ENCODE measurements at regions not wholly inside any gene's neighbourhood (a gene's known extent, or its start where the extent isn't known, plus 50 kb on each side); places are given as distances from the start of the nearest gene placed in this dataset.

- TF ChIP-seq CTCF (conservative IDR thresholded peaks at IDR 0.05), result no peak
- H3K4me3 Mint-ChIP-seq, result no peak overlapping the region
- H3K4me1 ChIP-seq (ENCODE audit: insufficient read depth, low read length), result peaks cover 5% of the 10 kb centered on the region; the same call in 1 of the 2 replicates
Observed at GRCh38 chr2:145753966-145754365, 1234.0 kb upstream of the ZEB2 start.

More at GRCh38 chr2:145753966-145754365, 1234.0 kb upstream of the ZEB2 start:
- Histone ChIP-seq H4K8ac (replicated peaks; ENCODE audit: insufficient read length, low read depth, low read length) (no peak overlapping the region), H3K9me3 (ENCODE audit: control insufficient read depth, low read depth, low read length) (no peaks in the 10 kb centered on the region), H3K23me2 (ENCODE audit: insufficient read length, low read depth, low read length, poor library complexity, severe bottlenecking) (no peaks in the 10 kb centered on the region), H3K4me2 (ENCODE audit: insufficient read depth, insufficient read length, low read length) (no peak overlapping the region), H2AK5ac (ENCODE audit: insufficient read length, low read length) (no peak overlapping the region), H3K56ac (ENCODE audit: insufficient read length, low read depth, low read length) (no peak overlapping the region), H2BK20ac (ENCODE audit: low read depth, low read length, poor library complexity, severe bottlenecking) (no peak overlapping the region), H3K18ac (ENCODE audit: insufficient read length, low read depth, low read length) (no peak overlapping the region), H3K79me1 (ENCODE audit: insufficient read depth, low read depth, low read length, poor library complexity, severe bottlenecking) (no peaks in the 10 kb centered on the region), H4K20me1 (ENCODE audit: control insufficient read depth, insufficient read depth, insufficient read length) (no peaks in the 10 kb centered on the region), H2BK12ac (ENCODE audit: insufficient read length, low read depth, low read length) (no peak overlapping the region), H2AFZ (ENCODE audit: low read length) (no peak overlapping the region), H2BK5ac (ENCODE audit: insufficient read length, low read length) (no peak overlapping the region), H2BK15ac (ENCODE audit: low read depth, low read length) (no peak overlapping the region), H3K79me2 (ENCODE audit: insufficient read depth, low read length) (no peaks in the 10 kb centered on the region), H3K27me3 (ENCODE audit: insufficient read depth, low read length) (no peaks in the 10 kb centered on the region), H4K91ac (ENCODE audit: insufficient read length, low read depth, low read length) (no peak overlapping the region), H4K5ac (ENCODE audit: insufficient read length, low read depth, low read length) (no peak overlapping the region), H3K4ac (ENCODE audit: low read depth, low read length) (no peak overlapping the region), H3K9ac (ENCODE audit: extremely low read depth, insufficient read length, low read length) (no peak overlapping the region), H3T11ph (ENCODE audit: low read length) (no peak overlapping the region), H3K27ac (ENCODE audit: insufficient read length, low read depth, low read length) (no peak overlapping the region), H3K14ac (ENCODE audit: insufficient read depth, low read length) (no peak overlapping the region), H2BK120ac (ENCODE audit: low read depth, low read length, poor library complexity, severe bottlenecking) (no peak overlapping the region), H3K23ac (ENCODE audit: insufficient read length, low read depth, low read length) (no peak overlapping the region)
- Mint-ChIP-seq H3K4me1 (peaks cover 15 to 17% of the 10 kb centered on the region in 2 experiments), H3K9me3 (no peaks in the 10 kb centered on the region), H3K27me3 (ENCODE audit: low read depth) (no peaks in the 10 kb centered on the region), H3K27ac (no peak overlapping the region), H3K36me3 (ENCODE audit: insufficient read depth in 1 of 3, low read depth in 3 of 3) (no peaks in the 10 kb centered on the region)
- no CpG with 5 or more reads among the region's 3 CpGs for WGBS (ENCODE audit: extremely low coverage, insufficient read length, low lambda C conversion rate)
- no peak for DNase-seq
